PC-9 (cell line): ENCODE measurements at regions not wholly inside any gene's neighbourhood (a gene's known extent, or its start where the extent isn't known, plus 50 kb on each side); places are given as distances from the start of the nearest gene placed in this dataset.
A peak's percentile ranks its signal among the peaks of the same experiment; 100 is the strongest.

Experiments
- BruUV-seq: library from RNA; stranded (reverse); fragments of 400-500 nt; replicated peaks from 2 replicates; lab custom pipeline; 2021; lab: Mats Ljungman, UMichigan
- CTCF ChIA-PET: fragments of 300-600 bp; sonication (Branson Sonifier 250); formaldehyde crosslinking; loops from one replicate; lab custom pipeline; 2022; ENCODE audit warnings: antibody characterized with exemption; lab: Charles Lee
- POLR2A ChIA-PET: fragments of 300-600 bp; sonication (Branson Sonifier 250); formaldehyde crosslinking; loops from one replicate; lab custom pipeline; 2022; ENCODE audit warnings: antibody characterized with exemption; ENCODE audit not compliant: unreplicated experiment; lab: Charles Lee
- DNase-seq, 2 experiments: peaks; one replicate each; pipeline versions ENCODE4 v3.0.0 to v3.0.0-alpha.2; 2015 to 2022; ENCODE audit warnings: mixed read lengths in 1 of 2
- H2AFZ ChIP-seq: fragments of 200-600 bp; sonication (generic); 2 replicates; pipeline ENCODE4 v1.8.1; 2017; ENCODE audit warnings: antibody characterized with exemption
- H3F3A ChIP-seq: fragments of 200-600 bp; sonication (generic); 2 replicates; pipeline ENCODE4 v1.8.1; 2017; ENCODE audit warnings: antibody characterized with exemption, mild to moderate bottlenecking, low read depth; ENCODE audit not compliant: insufficient read depth
- H3K27ac ChIP-seq: fragments of 200-600 bp; sonication (generic); 2 replicates; pipeline ENCODE4 v1.6.1; 2016; ENCODE audit warnings: mixed run types
- H3K27me3 ChIP-seq: fragments of 200-600 bp; sonication (generic); 2 replicates; pipeline ENCODE4 v1.6.1; 2016; ENCODE audit warnings: low read depth, mixed run types; ENCODE audit not compliant: insufficient read depth
- H3K36me3 ChIP-seq: fragments of 200-600 bp; sonication (generic); 2 replicates; pipeline ENCODE4 v1.6.1; 2016; ENCODE audit warnings: low read depth, mixed run types
- H3K4me1 ChIP-seq: fragments of 200-600 bp; sonication (generic); replicated peaks from 2 replicates; pipeline ENCODE4 v1.6.1; 2016; ENCODE audit warnings: mixed run types; ENCODE audit not compliant: insufficient read depth
- H3K4me2 ChIP-seq: fragments of 200-600 bp; sonication (generic); 2 replicates; pipeline ENCODE4 v1.6.1; 2017; ENCODE audit warnings: mixed run types
- H3K4me3 ChIP-seq: fragments of 200-600 bp; sonication (generic); 2 replicates; pipeline ENCODE4 v1.6.1; 2016; ENCODE audit warnings: mixed run types
- H3K79me2 ChIP-seq: fragments of 200-600 bp; sonication (generic); 2 replicates; pipeline ENCODE4 v1.6.1; 2017; ENCODE audit warnings: low read depth, mixed run types
- H3K9me2 ChIP-seq: fragments of 200-600 bp; sonication (generic); 2 replicates; pipeline ENCODE4 v1.8.1; 2017; ENCODE audit warnings: mild to moderate bottlenecking; ENCODE audit not compliant: insufficient read depth
- H3K9me3 ChIP-seq: fragments of 200-600 bp; sonication (generic); 2 replicates; pipeline ENCODE4 v1.8.1; 2016; ENCODE audit warnings: low read depth; ENCODE audit not compliant: insufficient read depth
- H4K20me1 ChIP-seq: fragments of 200-600 bp; sonication (generic); 2 replicates; pipeline ENCODE4 v1.8.1; 2017; ENCODE audit not compliant: insufficient read depth
- CTCF ChIP-seq: fragments of 200-600 bp; sonication (generic); conservative IDR thresholded peaks from 2 replicates; pipeline ENCODE4 v1.6.1; 2017; ENCODE audit warnings: mixed run types, antibody characterized with exemption, mild to moderate bottlenecking, moderate library complexity
- EZH2 ChIP-seq: fragments of 200-600 bp; sonication (generic); IDR thresholded peaks from 2 replicates; pipeline ENCODE4 v1.8.0; 2017; ENCODE audit warnings: antibody characterized with exemption, low read depth
- intact Hi-C: fragments of 100-400 bp; cut with micrococcal nuclease; formaldehyde crosslinking; loops from one replicate; pipeline ENCODE4 v1.10.0; 2022; ENCODE audit not compliant: unreplicated experiment

- Histone ChIP-seq H3K4me3 (no peak overlapping the region), H3K36me3 (no peaks in the 10 kb centered on the region), H3K9me3 (no peaks in the 10 kb centered on the region), H3K9me2 (no peaks in the 10 kb centered on the region), H3K4me2 (no peak overlapping the region), H3K79me2 (no peaks in the 10 kb centered on the region), H2AFZ (no peak overlapping the region), H3K27ac (no peak overlapping the region), H3F3A (0 out of 2 replicates have a peak, but pooled peaks cover 5% of the 10 kb centered on the region), H3K27me3 (no peaks in the 10 kb centered on the region), H3K4me1 (peaks cover 12% of the 10 kb centered on the region), H4K20me1 (no peaks in the 10 kb centered on the region)
- DNase-seq, result no peak
- CTCF ChIA-PET, result no interaction called here
- POLR2A ChIA-PET, result no interaction called here
- BruUV-seq, result no TSS peak
- intact Hi-C loops, result no loop called here
- TF ChIP-seq EZH2 (no peak), CTCF (no peak)
Measured at GRCh38 chr10:88107296-88108097, 244.1 kb downstream of the PTEN start.

- CTCF ChIA-PET, result no interaction called here
Measured at GRCh38 chr10:88108115-88108610, 244.7 kb downstream of the PTEN start.

GRCh38 chr10:88110355-88110754 is 246.9 kb downstream of the PTEN start:
- ChIA-PET CTCF (interaction anchor here (0.6 kb wide), 1 partner anchor 161 kb away, joined by 4 read pairs; no protein-coding TSS in a partner anchor), POLR2A (no interaction called here)
- Histone ChIP-seq H3K27ac (peak overlapping the region; percentile 59), H3K9me2 (no peaks in the 10 kb centered on the region), H3F3A (0 out of 2 replicates have a peak, but pooled peaks cover 5% of the 10 kb centered on the region), H3K9me3 (no peaks in the 10 kb centered on the region), H3K36me3 (no peaks in the 10 kb centered on the region), H4K20me1 (no peaks in the 10 kb centered on the region), H3K4me3 (no peak overlapping the region), H3K4me1 (peaks cover 12% of the 10 kb centered on the region), H2AFZ (no peak overlapping the region; the same call in 1 of the 2 replicates), H3K27me3 (no peaks in the 10 kb centered on the region), H3K79me2 (no peaks in the 10 kb centered on the region), H3K4me2 (peak overlapping the region; percentile 36)
- no TSS peak for BruUV-seq
- TF ChIP-seq CTCF, result no peak
- TF ChIP-seq EZH2, result no peak
- intact Hi-C loops, result loop anchor here (1.0 kb wide), 2 partner anchors 249 to 275 kb away; no protein-coding TSS in a partner anchor
- peak; percentile 26 to 78 for DNase-seq

More at GRCh38 chr10:88108115-88108610, 244.7 kb downstream of the PTEN start:
- Histone ChIP-seq H3K27ac (no peak overlapping the region), H3K36me3 (no peaks in the 10 kb centered on the region), H3K27me3 (no peaks in the 10 kb centered on the region), H3K9me3 (no peaks in the 10 kb centered on the region), H3K79me2 (no peaks in the 10 kb centered on the region), H3F3A (0 out of 2 replicates have a peak, but pooled peaks cover 5% of the 10 kb centered on the region), H3K9me2 (no peaks in the 10 kb centered on the region), H3K4me2 (no peak overlapping the region), H2AFZ (no peak overlapping the region), H3K4me3 (no peak overlapping the region), H3K4me1 (peaks cover 12% of the 10 kb centered on the region), H4K20me1 (no peaks in the 10 kb centered on the region)
- no TSS peak for BruUV-seq
- TF ChIP-seq CTCF (no peak), EZH2 (no peak)
- POLR2A ChIA-PET, result no interaction called here
- intact Hi-C loops, result no loop called here
- no peak for DNase-seq
